ENCODE measurements at regions not wholly inside any gene's neighbourhood (a gene's known extent, or its start where the extent isn't known, plus 50 kb on each side); places are given as distances from the start of the nearest gene placed in this dataset.

GRCh38 chr12:82593901-82594396, 92.8 kb upstream of the TMTC2 start:
- TF ChIP-seq ARNT (IDR thresholded peaks at IDR 0.05) (no peak), HDGF (IDR thresholded peaks at IDR 0.05; ENCODE audit: borderline replicate concordance) (no peak), BHLHE40 (IDR thresholded peaks at IDR 0.05; ENCODE audit: borderline replicate concordance) (no peak), PKNOX1 (IDR thresholded peaks at IDR 0.05) (no peak), FOXA1 (IDR thresholded peaks at IDR 0.05) (no peak), ZNF384 (IDR thresholded peaks at IDR 0.05) (no peak), ELF4 (IDR thresholded peaks at IDR 0.05) (no peak), FOXK2 (IDR thresholded peaks at IDR 0.05) (no peak)
